ENCODE measurements at regions not wholly inside any gene's neighbourhood (a gene's known extent, or its start where the extent isn't known, plus 50 kb on each side); places are given as distances from the start of the nearest gene placed in this dataset.

GRCh38 chr2:172204762-172205161, 102.1 kb upstream of the DLX2 start:
- TF ChIP-seq, protein P1, sequence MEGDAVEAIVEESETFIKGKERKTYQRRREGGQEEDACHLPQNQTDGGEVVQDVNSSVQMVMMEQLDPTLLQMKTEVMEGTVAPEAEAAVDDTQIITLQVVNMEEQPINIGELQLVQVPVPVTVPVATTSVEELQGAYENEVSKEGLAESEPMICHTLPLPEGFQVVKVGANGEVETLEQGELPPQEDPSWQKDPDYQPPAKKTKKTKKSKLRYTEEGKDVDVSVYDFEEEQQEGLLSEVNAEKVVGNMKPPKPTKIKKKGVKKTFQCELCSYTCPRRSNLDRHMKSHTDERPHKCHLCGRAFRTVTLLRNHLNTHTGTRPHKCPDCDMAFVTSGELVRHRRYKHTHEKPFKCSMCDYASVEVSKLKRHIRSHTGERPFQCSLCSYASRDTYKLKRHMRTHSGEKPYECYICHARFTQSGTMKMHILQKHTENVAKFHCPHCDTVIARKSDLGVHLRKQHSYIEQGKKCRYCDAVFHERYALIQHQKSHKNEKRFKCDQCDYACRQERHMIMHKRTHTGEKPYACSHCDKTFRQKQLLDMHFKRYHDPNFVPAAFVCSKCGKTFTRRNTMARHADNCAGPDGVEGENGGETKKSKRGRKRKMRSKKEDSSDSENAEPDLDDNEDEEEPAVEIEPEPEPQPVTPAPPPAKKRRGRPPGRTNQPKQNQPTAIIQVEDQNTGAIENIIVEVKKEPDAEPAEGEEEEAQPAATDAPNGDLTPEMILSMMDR (IDR thresholded peaks at IDR 0.05 in 2 of 3, conservative IDR thresholded peaks at IDR 0.05 in 1 of 3; ENCODE audit: borderline replicate concordance in 1 of 3, insufficient read depth in 1 of 3, low read depth in 2 of 3, low read length in 2 of 3) = no peak
- TF ChIP-seq EZH2 (IDR thresholded peaks at IDR 0.05) (no peak), JUND (IDR thresholded peaks at IDR 0.05) (no peak), CBX3 (IDR thresholded peaks at IDR 0.05; ENCODE audit: low read depth) (no peak)

Measured in HCT116 (cell line).